Endothelial cell of umbilical vein (primary cell): ENCODE measurements at regions not wholly inside any gene's neighbourhood (a gene's known extent, or its start where the extent isn't known, plus 50 kb on each side); places are given as distances from the start of the nearest gene placed in this dataset.

Experiments used
- BruUV-seq: library from RNA; stranded (reverse); fragments of 400-500 nt; replicated peaks from 2 replicates; lab custom pipeline; 2021; lab: Mats Ljungman, UMichigan
- CTCF ChIA-PET: fragments of 300-600, 350-600 bp; sonication (Branson Sonifier 250); formaldehyde crosslinking; loops from one replicate; lab custom pipeline; 2021; ENCODE audit warnings: antibody characterized with exemption, inconsistent platforms; lab: Charles Lee
- POLR2A ChIA-PET: fragments of 300-600, 350-600 bp; sonication (Branson Sonifier 250); formaldehyde crosslinking; loops from one replicate; lab custom pipeline; 2021; ENCODE audit warnings: antibody characterized with exemption, inconsistent platforms; lab: Charles Lee
- DNase-seq: peaks from one replicate; pipeline ENCODE4 v3.0.0-alpha.2; 2011; ENCODE audit warnings: low read depth, low spot score
- FAIRE-seq: peaks from 2 replicates; lab custom pipeline; 2011; peaks lifted over from hg19 to GRCh38; lab: Jason Lieb, UNC
- H2AFZ ChIP-seq: 2 replicates; pipeline ENCODE4 v1.6.0; 2012; ENCODE audit warnings: low read depth, low read length, control low read depth, inconsistent platforms
- H3K27ac ChIP-seq: 2 replicates; pipeline ENCODE4 v1.5.1; 2011; ENCODE audit warnings: low read depth, mild to moderate bottlenecking, control low read depth, low read length, moderate library complexity; ENCODE audit not compliant: insufficient read depth
- H3K27me3 ChIP-seq, 2 experiments: 2 replicates each; pipeline versions ENCODE4 v1.6.0 to v1.6.1; 2011; ENCODE audit warnings: low read length in 2 of 2, mixed read lengths in 1 of 2; ENCODE audit not compliant: control insufficient read depth in 2 of 2, insufficient read depth in 2 of 2
- H3K36me3 ChIP-seq, 2 experiments: 2 replicates in 1 of 2; 3 replicates in 1 of 2; pipeline ENCODE4 v1.5.1; 2011; ENCODE audit warnings: low read length in 2 of 2, mild to moderate bottlenecking in 1 of 2, moderate library complexity in 1 of 2; ENCODE audit not compliant: control insufficient read depth in 2 of 2, insufficient read depth in 2 of 2; ENCODE audit errors: extremely low read depth in 1 of 2
- H3K4me1 ChIP-seq: 3 replicates; pipeline ENCODE4 v1.5.1; 2011; ENCODE audit warnings: mild to moderate bottlenecking, low read length; ENCODE audit not compliant: control insufficient read depth, insufficient read depth; ENCODE audit errors: extremely low read depth
- H3K4me2 ChIP-seq: 2 replicates; pipeline ENCODE4 v1.6.1; 2011; ENCODE audit warnings: low read length, control low read depth, mixed read lengths; ENCODE audit not compliant: insufficient read depth
- H3K4me3 ChIP-seq, 3 experiments: fragments of 200-600 bp in 1 of 3; sonication (generic), shearing (Covaris generic) in 1 of 3; replicated peaks in 1 of 3; 2 replicates each; pipeline ENCODE4 v1.5.1; 2011 to 2016; ENCODE audit warnings: control low read depth in 3 of 3, low read length in 3 of 3, mild to moderate bottlenecking in 2 of 3, inconsistent platforms in 1 of 3, low read depth in 1 of 3, moderate library complexity in 1 of 3; ENCODE audit not compliant: insufficient read depth in 1 of 3
- H3K79me2 ChIP-seq: 2 replicates; pipeline ENCODE4 v1.6.0; 2012; ENCODE audit warnings: low read length, inconsistent platforms; ENCODE audit not compliant: control insufficient read depth, insufficient read depth
- H3K9ac ChIP-seq: replicated peaks from 2 replicates; pipeline ENCODE3; 2011; ENCODE audit warnings: low read length, control low read depth; ENCODE audit not compliant: insufficient read depth; ENCODE audit errors: extremely low read depth
- H3K9me1 ChIP-seq: replicated peaks from 3 replicates; pipeline ENCODE4 v1.6.0; 2011; ENCODE audit warnings: mild to moderate bottlenecking, low read length; ENCODE audit not compliant: control insufficient read depth, insufficient read depth; ENCODE audit errors: extremely low read depth
- H3K9me3 ChIP-seq: replicated peaks from 2 replicates; pipeline ENCODE4 v1.5.1; 2012; ENCODE audit warnings: low read length, inconsistent platforms; ENCODE audit not compliant: control insufficient read depth, insufficient read depth
- H4K20me1 ChIP-seq: replicated peaks from 2 replicates; pipeline ENCODE3; 2011; ENCODE audit warnings: mild to moderate bottlenecking, low read length; ENCODE audit not compliant: control insufficient read depth, insufficient read depth; ENCODE audit errors: extremely low read depth
- EZH2 ChIP-seq: IDR thresholded peaks from 2 replicates; pipeline ENCODE4 v1.6.1; 2012; ENCODE audit warnings: borderline replicate concordance, low read depth, mild to moderate bottlenecking, moderate library complexity, low read length, inconsistent platforms; ENCODE audit not compliant: severe bottlenecking
- FOS ChIP-seq: IDR thresholded peaks from 2 replicates; pipeline ENCODE4 v1.6.1; 2011; ENCODE audit warnings: mild to moderate bottlenecking, low read length, moderate library complexity, borderline replicate concordance; ENCODE audit not compliant: insufficient read depth
- GATA2 ChIP-seq: IDR thresholded peaks from 2 replicates; pipeline ENCODE4 v1.7.0; 2011; ENCODE audit warnings: low read depth, mild to moderate bottlenecking, moderate library complexity, mixed read lengths, low read length; ENCODE audit not compliant: insufficient read length, insufficient read depth
- JUN ChIP-seq: IDR thresholded peaks from 2 replicates; pipeline ENCODE4 v1.6.1; 2011; ENCODE audit warnings: borderline replicate concordance, low read depth; ENCODE audit not compliant: insufficient read length, insufficient read depth
- MAX ChIP-seq: IDR thresholded peaks from 2 replicates; pipeline ENCODE4 v1.6.1; 2011; ENCODE audit not compliant: insufficient read depth, insufficient read length
- MYC ChIP-seq: IDR thresholded peaks from one replicate; pipeline ENCODE4 v1.6.1; 2011; ENCODE audit warnings: mild to moderate bottlenecking, low read depth, low read length
- POLR2A ChIP-seq: IDR thresholded peaks from 2 replicates; pipeline ENCODE4 v1.6.1; 2012; ENCODE audit warnings: low read depth, mild to moderate bottlenecking, control low read depth, low read length
- POLR2AphosphoS5 ChIP-seq: IDR thresholded peaks from 2 replicates; pipeline ENCODE4 v1.6.1; 2012; ENCODE audit warnings: low read depth, mild to moderate bottlenecking, control low read depth, low read length, moderate library complexity; ENCODE audit not compliant: insufficient read depth
- dilution Hi-C: fragments of 300-500 bp; cut with MboI; formaldehyde crosslinking; loops from one replicate; pipeline ENCODE4 v1.15.0; 2019; ENCODE audit warnings: low sequenced_read_pairs; ENCODE audit not compliant: extremely low pct_ligation_motif_present
- intact Hi-C: fragments of 100-400 bp; cut with micrococcal nuclease; formaldehyde crosslinking; loops from one replicate; pipeline ENCODE4 v1.10.0; 2022
- TF ChIP-seq, protein P1 (sequence below), 2 donors: IDR thresholded peaks; 1 replicate in 1 of 2; 2 replicates in 1 of 2; pipeline ENCODE4 v1.5.1; 2011; ENCODE audit warnings: low read length in 2 of 2, mild to moderate bottlenecking in 2 of 2, moderate library complexity in 2 of 2, control low read depth in 1 of 2, inconsistent platforms in 1 of 2, low read depth in 1 of 2; ENCODE audit not compliant: insufficient read depth in 1 of 2; ENCODE audit errors: extremely low read depth in 1 of 2

DNA sequence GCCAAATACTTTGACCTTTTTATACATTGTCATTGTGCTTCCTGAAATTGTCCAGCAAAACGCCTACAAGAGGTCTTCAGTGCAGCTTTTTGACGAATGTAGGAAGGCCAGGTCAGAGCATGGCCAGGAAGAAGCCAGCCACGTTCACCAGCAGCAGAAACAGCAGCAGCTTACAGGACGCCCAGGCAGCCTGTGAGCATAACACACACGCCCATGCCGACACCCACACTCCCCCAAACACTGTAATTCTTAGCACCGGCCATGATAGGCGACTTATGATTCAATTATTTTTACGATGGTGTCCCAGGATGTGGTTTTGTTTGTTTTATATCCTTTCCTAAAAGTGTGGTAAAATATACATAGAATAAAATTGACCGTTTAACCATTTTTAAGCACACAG, 249.1 kb upstream of the SALL3 start:
- intact Hi-C loops, result no loop called here
- TF ChIP-seq FOS (no peak), MYC (no peak), POLR2AphosphoS5 (no peak), EZH2 (no peak), JUN (no peak), GATA2 (no peak), POLR2A (no peak), MAX (no peak)
- TF ChIP-seq, protein P1, sequence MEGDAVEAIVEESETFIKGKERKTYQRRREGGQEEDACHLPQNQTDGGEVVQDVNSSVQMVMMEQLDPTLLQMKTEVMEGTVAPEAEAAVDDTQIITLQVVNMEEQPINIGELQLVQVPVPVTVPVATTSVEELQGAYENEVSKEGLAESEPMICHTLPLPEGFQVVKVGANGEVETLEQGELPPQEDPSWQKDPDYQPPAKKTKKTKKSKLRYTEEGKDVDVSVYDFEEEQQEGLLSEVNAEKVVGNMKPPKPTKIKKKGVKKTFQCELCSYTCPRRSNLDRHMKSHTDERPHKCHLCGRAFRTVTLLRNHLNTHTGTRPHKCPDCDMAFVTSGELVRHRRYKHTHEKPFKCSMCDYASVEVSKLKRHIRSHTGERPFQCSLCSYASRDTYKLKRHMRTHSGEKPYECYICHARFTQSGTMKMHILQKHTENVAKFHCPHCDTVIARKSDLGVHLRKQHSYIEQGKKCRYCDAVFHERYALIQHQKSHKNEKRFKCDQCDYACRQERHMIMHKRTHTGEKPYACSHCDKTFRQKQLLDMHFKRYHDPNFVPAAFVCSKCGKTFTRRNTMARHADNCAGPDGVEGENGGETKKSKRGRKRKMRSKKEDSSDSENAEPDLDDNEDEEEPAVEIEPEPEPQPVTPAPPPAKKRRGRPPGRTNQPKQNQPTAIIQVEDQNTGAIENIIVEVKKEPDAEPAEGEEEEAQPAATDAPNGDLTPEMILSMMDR (IDR thresholded peaks at IDR 0.05; ENCODE audit: extremely low read depth in 1 of 2, insufficient read depth in 1 of 2, low read depth in 1 of 2, low read length in 2 of 2), result no peak
- Histone ChIP-seq H3K4me3 (no peak overlapping the region), H3K36me3 (no peaks in the 10 kb centered on the region), H3K4me2 (no peak overlapping the region), H3K4me1 (no peaks in the 10 kb centered on the region), H4K20me1 (no peaks in the 10 kb centered on the region), H2AFZ (no peak overlapping the region), H3K9me3 (peaks cover 2% of the 10 kb centered on the region), H3K27ac (no peak overlapping the region), H3K27me3 (no peaks in the 10 kb centered on the region), H3K9me1 (no peaks in the 10 kb centered on the region), H3K79me2 (no peaks in the 10 kb centered on the region), H3K9ac (no peak overlapping the region)
- FAIRE-seq (no peak), DNase-seq (no peak)
- dilution Hi-C loops, result no loop called here
- no TSS peak for BruUV-seq
- POLR2A ChIA-PET, result no interaction called here
- CTCF ChIA-PET, result no interaction called here
